IMR-90 (cell line): ENCODE measurements at regions not wholly inside any gene's neighbourhood (a gene's known extent, or its start where the extent isn't known, plus 50 kb on each side); places are given as distances from the start of the nearest gene placed in this dataset.

Experiments used
- ATAC-seq: fragments of 200-7000 bp; cut with Tn5 transposase; 2 replicates; pipeline ENCODE4 v1.9.1; 2020; ENCODE audit warnings: low read depth, mild to moderate bottlenecking, moderate library complexity
- BruUV-seq: library from RNA; stranded (reverse); fragments of 400-500 nt; replicated peaks from 2 replicates; lab custom pipeline; 2021; lab: Mats Ljungman, UMichigan
- CTCF ChIA-PET: fragments of 300-600 bp; formaldehyde crosslinking; extraction: SDS; loops from one replicate; lab custom pipeline; 2021; ENCODE audit warnings: antibody characterized with exemption; lab: Yijun Ruan, JAX
- POLR2A ChIA-PET: fragments of 300-600 bp; sonication (Branson Sonifier 250); formaldehyde crosslinking; loops from one replicate; lab custom pipeline; 2022; ENCODE audit warnings: antibody characterized with exemption; ENCODE audit not compliant: unreplicated experiment; lab: Charles Lee
- DNase-seq: peaks from one replicate; pipeline ENCODE4 v3.0.0; 2013
- H2AFZ ChIP-seq: replicated peaks from 2 replicates; pipeline ENCODE3; 2013; ENCODE audit warnings: low read length, mild to moderate bottlenecking; ENCODE audit not compliant: poor library complexity
- H2AK5ac ChIP-seq: 2 replicates; pipeline ENCODE4 v1.6.1; 2013; ENCODE audit warnings: low read depth, low read length, inconsistent platforms
- H2AK9ac ChIP-seq: replicated peaks from 2 replicates; pipeline ENCODE3; 2013; ENCODE audit warnings: mild to moderate bottlenecking, low read depth, low read length, moderate library complexity; ENCODE audit not compliant: poor library complexity
- H2BK120ac ChIP-seq: 2 replicates; pipeline ENCODE4 v1.6.1; 2013; ENCODE audit warnings: low read depth, low read length, inconsistent platforms
- H2BK15ac ChIP-seq: 3 replicates; pipeline ENCODE4 v1.6.1; 2013; ENCODE audit warnings: low read depth, low read length, inconsistent platforms
- H2BK20ac ChIP-seq: 2 replicates; pipeline ENCODE4 v1.6.1; 2013; ENCODE audit warnings: low read depth, mild to moderate bottlenecking, inconsistent platforms, low read length, moderate library complexity
- H2BK5ac ChIP-seq: 2 replicates; pipeline ENCODE4 v1.6.1; 2013; ENCODE audit warnings: mild to moderate bottlenecking, low read depth, low read length, inconsistent platforms; ENCODE audit not compliant: poor library complexity, severe bottlenecking
- H3K14ac ChIP-seq: replicated peaks from 2 replicates; pipeline ENCODE4 v1.6.1; 2013; ENCODE audit warnings: low read depth, low read length, inconsistent platforms
- H3K18ac ChIP-seq: 2 replicates; pipeline ENCODE4 v1.6.1; 2013; ENCODE audit warnings: low read depth, low read length, control low read depth
- H3K23ac ChIP-seq: 2 replicates; pipeline ENCODE4 v1.6.1; 2013; ENCODE audit warnings: low read depth, low read length, inconsistent platforms
- H3K27ac ChIP-seq: 2 replicates; pipeline ENCODE4 v1.5.1; 2013; ENCODE audit warnings: mild to moderate bottlenecking, control low read depth, low read length; ENCODE audit not compliant: insufficient read depth
- H3K27me3 ChIP-seq: 2 replicates; pipeline ENCODE4 v1.6.1; 2013; ENCODE audit warnings: low read length; ENCODE audit not compliant: control insufficient read depth, insufficient read depth
- H3K36me3 ChIP-seq: 2 replicates; pipeline ENCODE4 v1.6.1; 2013; ENCODE audit warnings: low read length, mixed read lengths; ENCODE audit not compliant: control insufficient read depth, insufficient read depth
- H3K4ac ChIP-seq: 2 replicates; pipeline ENCODE4 v1.6.1; 2013; ENCODE audit warnings: low read depth, low read length, inconsistent platforms
- H3K4me1 ChIP-seq: 2 replicates; pipeline ENCODE4 v1.6.1; 2013; ENCODE audit warnings: low read length, mixed read lengths; ENCODE audit not compliant: control insufficient read depth, insufficient read depth
- H3K4me2 ChIP-seq: 2 replicates; pipeline ENCODE4 v1.6.1; 2013; ENCODE audit warnings: low read depth, mild to moderate bottlenecking, control low read depth, low read length, moderate library complexity
- H3K4me3 ChIP-seq: 2 replicates; pipeline ENCODE4 v1.5.1; 2013; ENCODE audit warnings: low read depth, mild to moderate bottlenecking, control low read depth, low read length, moderate library complexity; ENCODE audit not compliant: insufficient read depth
- H3K56ac ChIP-seq: 2 replicates; pipeline ENCODE4 v1.6.1; 2013; ENCODE audit warnings: low read length, inconsistent platforms; ENCODE audit not compliant: insufficient read depth; ENCODE audit errors: extremely low read depth
- H3K79me1 ChIP-seq, 2 experiments: 2 replicates each; pipeline ENCODE4 v1.6.1; 2013; ENCODE audit warnings: low read length in 2 of 2, inconsistent platforms in 1 of 2, low read depth in 1 of 2
- H3K9ac ChIP-seq: 2 replicates; pipeline ENCODE4 v1.6.1; 2013; ENCODE audit warnings: low read depth, low read length, control low read depth
- H3K9me1 ChIP-seq: 2 replicates; pipeline ENCODE4 v1.6.1; 2013; ENCODE audit warnings: low read length, inconsistent platforms; ENCODE audit not compliant: insufficient read depth
- H3K9me3 ChIP-seq: 2 replicates; pipeline ENCODE4 v1.6.1; 2013; ENCODE audit warnings: low read length; ENCODE audit not compliant: control insufficient read depth, insufficient read depth
- H4K20me1 ChIP-seq: 2 replicates; pipeline ENCODE4 v1.6.1; 2013; ENCODE audit warnings: low read length, inconsistent platforms; ENCODE audit not compliant: insufficient read depth
- H4K5ac ChIP-seq: 2 replicates; pipeline ENCODE4 v1.6.1; 2013; ENCODE audit warnings: mild to moderate bottlenecking, low read depth, low read length, control low read depth
- H4K8ac ChIP-seq, 2 experiments: 2 replicates each; pipeline ENCODE4 v1.6.1; 2013; ENCODE audit warnings: low read depth in 2 of 2, low read length in 2 of 2, control low read depth in 1 of 2, inconsistent platforms in 1 of 2
- H4K91ac ChIP-seq: 2 replicates; pipeline ENCODE4 v1.6.1; 2013; ENCODE audit warnings: low read depth, low read length, inconsistent platforms; ENCODE audit not compliant: insufficient read depth
- BHLHE40 ChIP-seq: fragments of 150-350 bp; IDR thresholded peaks from 2 replicates; pipeline ENCODE4 v1.6.1; 2016; ENCODE audit warnings: mild to moderate bottlenecking, low read depth, low read length
- CHD1 ChIP-seq: IDR thresholded peaks from 2 replicates; pipeline ENCODE4 v1.6.1; 2012; ENCODE audit warnings: low read depth, low read length, improper control_type of control experiment
- NFE2L2 ChIP-seq: fragments of 150-350 bp; IDR thresholded peaks from 2 replicates; pipeline ENCODE4 v1.6.1; 2016; ENCODE audit warnings: low read depth, mild to moderate bottlenecking, low read length
- WGBS, 2 experiments: methylation state at CpG; one replicate each; pipeline versions ENCODE4 v1.1.5 to v1.1.7; 2013; ENCODE audit warnings: missing lambda C conversion rate in 2 of 2; ENCODE audit not compliant: insufficient read length in 1 of 2; ENCODE audit errors: extremely low coverage in 2 of 2; 5-methylcytosine and 5-hydroxymethylcytosine counted together
- dilution Hi-C: fragments of 300-500 bp; cut with HindIII; formaldehyde crosslinking; loops from one replicate; pipeline ENCODE4 v1.14.3; 2018; ENCODE audit warnings: low sequenced_read_pairs; ENCODE audit not compliant: unreplicated experiment
- in situ Hi-C: fragments of 300-500 bp; cut with MboI; formaldehyde crosslinking; loops from 3 replicates; pipeline ENCODE4 v1.14.3; 2019; ENCODE audit warnings: low sequenced_read_pairs, inconsistent platforms, mixed read lengths
- intact Hi-C: fragments of 100-400 bp; cut with micrococcal nuclease; formaldehyde crosslinking; loops from 2 replicates; pipeline ENCODE4 v1.10.0; 2022

DNA sequence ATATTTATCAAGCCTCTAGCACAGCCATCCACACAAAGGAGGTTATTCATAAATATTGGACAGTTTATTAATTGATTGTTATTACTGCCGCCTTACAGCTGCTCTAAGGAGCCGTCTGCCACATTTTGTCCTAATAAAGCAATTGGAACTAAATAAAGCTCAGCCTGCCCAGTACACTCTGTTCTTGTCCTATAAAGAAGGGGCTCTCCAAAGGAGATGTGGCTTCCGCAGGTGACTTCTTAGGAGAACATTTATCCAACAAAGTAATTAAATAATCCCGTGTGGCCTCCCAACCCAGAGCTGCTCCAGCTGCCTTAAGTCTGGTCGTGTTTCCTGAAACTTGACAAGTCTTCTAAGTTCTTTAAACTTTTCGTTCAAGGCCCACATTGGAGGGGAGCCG lies 497.7 kb downstream of the NPHP4 start:
- intact Hi-C loops, result no loop called here
- WGBS, 2 experiments, result no CpG with 5 or more reads among the region's 7 CpGs
- H2BK120ac ChIP-seq, result no peak overlapping the region

More for the DNA sequence above, 497.7 kb downstream of the NPHP4 start:
- H3K27ac ChIP-seq, result no peak overlapping the region
- DNase-seq (no peak), ATAC-seq (no peak)
- no peak overlapping the region for H2AFZ ChIP-seq
- no peak overlapping the region for H2AK9ac ChIP-seq
- H3K9me1 ChIP-seq, result no peaks in the 10 kb centered on the region
- BruUV-seq, result no TSS peak
- no peak overlapping the region for H3K18ac ChIP-seq
- no peaks in the 10 kb centered on the region for H3K36me3 ChIP-seq
- no peak overlapping the region for H2BK20ac ChIP-seq
- H3K23ac ChIP-seq, result no peak overlapping the region
- H3K4me1 ChIP-seq, result no peaks in the 10 kb centered on the region
- H2AK5ac ChIP-seq, result no peak overlapping the region
- H4K91ac ChIP-seq, result no peak overlapping the region
- TF ChIP-seq CHD1, result no peak
- TF ChIP-seq NFE2L2, result no peak
- TF ChIP-seq BHLHE40, result no peak
- no peak overlapping the region for H3K14ac ChIP-seq
- H3K4me2 ChIP-seq, result no peak overlapping the region
- H3K56ac ChIP-seq, result no peak overlapping the region
- POLR2A ChIA-PET, result no interaction called here
- dilution Hi-C loops (no loop called here), in situ Hi-C loops (no loop called here)
- no peak overlapping the region for H2BK5ac ChIP-seq
- H3K9me3 ChIP-seq, result peaks cover 26% of the 10 kb centered on the region
- H4K20me1 ChIP-seq, result no peaks in the 10 kb centered on the region
- no peaks in the 10 kb centered on the region for H3K27me3 ChIP-seq
- no peak overlapping the region for H2BK15ac ChIP-seq
- H3K79me1 ChIP-seq, result no peaks in the 10 kb centered on the region
- H3K9ac ChIP-seq, result no peak overlapping the region
- H3K4me3 ChIP-seq, result no peak overlapping the region
- H4K5ac ChIP-seq, result no peak overlapping the region
- CTCF ChIA-PET, result no interaction called here
- no peak overlapping the region for H3K4ac ChIP-seq
- H4K8ac ChIP-seq, result no peak overlapping the region
